PC-3 (cell line): ENCODE measurements at regions not wholly inside any gene's neighbourhood (a gene's known extent, or its start where the extent isn't known, plus 50 kb on each side); places are given as distances from the start of the nearest gene placed in this dataset.

Experiments
- CTCF ChIP-seq: fragments of 300-600 bp; sonication (generic); conservative IDR thresholded peaks from 2 replicates; pipeline ENCODE4 v1.5.1; 2017; ENCODE audit warnings: antibody characterized with exemption, low read depth, mild to moderate bottlenecking, low read length
- EZH2 ChIP-seq: fragments of 300-600 bp; sonication (generic); IDR thresholded peaks from one replicate; pipeline ENCODE4 v1.6.1; 2017; ENCODE audit warnings: antibody characterized with exemption, mild to moderate bottlenecking, low read length; ENCODE audit not compliant: unreplicated experiment
- EZH2phosphoT487 ChIP-seq: fragments of 300-600 bp; sonication (generic); IDR thresholded peaks from 2 replicates; pipeline ENCODE4 v1.6.1; 2018; ENCODE audit warnings: mild to moderate bottlenecking, antibody characterized with exemption, low read length, borderline replicate concordance

DNA sequence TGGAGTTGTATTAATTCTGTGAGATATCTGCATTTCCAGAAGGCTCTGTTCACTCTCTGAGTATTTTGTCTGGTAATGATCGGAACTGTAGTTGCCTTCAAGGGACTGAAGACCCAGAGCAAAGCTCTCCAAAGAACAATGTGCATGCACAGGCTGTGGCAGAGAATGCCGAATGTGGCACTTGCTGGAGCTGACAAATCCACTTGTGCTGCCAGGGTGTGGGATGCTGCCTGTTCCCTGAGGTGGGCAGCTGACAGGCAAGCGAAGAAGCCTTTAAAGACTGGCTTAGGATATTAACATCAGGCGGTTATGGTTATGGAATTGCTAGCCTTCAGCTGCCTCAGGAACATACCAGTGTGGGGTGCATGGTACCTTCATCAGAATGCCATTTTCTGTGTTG is 419.9 kb upstream of the ATP2B1 start:
- TF ChIP-seq CTCF (no peak), EZH2 (no peak), EZH2phosphoT487 (no peak)
